ENCODE measurements at regions not wholly inside any gene's neighbourhood (a gene's known extent, or its start where the extent isn't known, plus 50 kb on each side); places are given as distances from the start of the nearest gene placed in this dataset.
"Not testable (repeated sequence)": the region's sequence is repeated elsewhere in the genome, so short reads cannot be mapped to it uniquely, and the experiment has no call there.

DNA sequence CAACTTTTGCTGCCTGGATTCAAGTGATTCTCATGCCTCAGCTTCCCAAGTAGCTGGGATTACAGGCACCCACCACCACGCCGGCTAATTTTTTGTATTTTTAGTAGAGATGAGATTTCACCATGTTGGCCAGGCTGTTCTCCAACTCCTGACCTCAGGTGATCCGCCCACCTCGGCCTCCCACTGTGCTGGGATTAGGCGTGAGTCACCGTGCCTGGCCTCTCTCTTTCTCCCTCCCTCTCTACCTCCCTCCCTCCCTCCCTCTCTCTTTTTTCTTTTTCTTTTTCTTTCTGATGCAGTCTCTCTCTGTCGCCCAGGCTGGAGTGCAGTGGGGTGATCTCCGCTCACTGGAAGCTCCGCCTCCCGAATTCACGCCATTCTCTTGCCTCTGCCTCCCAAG, 186.3 kb upstream of the DAB2 start:
- not testable (repeated sequence) for H3K4me3 Mint-ChIP-seq; H3K36me3 Mint-ChIP-seq (ENCODE audit: insufficient read depth); H3K27me3 Mint-ChIP-seq (ENCODE audit: low read depth); ATAC-seq; H3K4me1 Mint-ChIP-seq (ENCODE audit: low read depth); H3K9me3 Mint-ChIP-seq; DNase-seq

DNA sequence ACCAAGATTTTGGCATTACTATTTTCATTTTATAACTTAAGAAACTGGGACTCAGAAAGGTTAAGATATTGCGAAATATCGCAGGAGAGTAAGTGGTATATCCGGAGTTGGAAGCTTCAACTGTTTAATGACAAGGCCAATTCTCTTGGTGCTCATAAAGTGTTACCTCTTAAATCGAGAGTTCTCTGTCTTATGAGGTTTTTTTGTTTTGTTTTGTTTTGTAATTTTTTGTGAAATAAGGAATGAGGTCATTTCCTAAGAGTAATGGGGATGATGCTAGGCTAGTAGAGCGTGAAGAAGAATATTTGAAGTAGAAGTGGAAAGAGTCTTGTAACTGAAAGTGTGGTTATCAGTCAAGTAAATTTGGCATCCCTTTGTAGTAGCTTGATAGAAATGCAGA, 183.2 kb upstream of the DAB2 start:
- H3K4me1 Mint-ChIP-seq (ENCODE audit: low read depth), result no peaks in the 10 kb centered on the region
- no peaks in the 10 kb centered on the region for H3K9me3 Mint-ChIP-seq
- ATAC-seq (no peak), DNase-seq (no peak)
- H3K4me3 Mint-ChIP-seq, result no peak overlapping the region
- H3K36me3 Mint-ChIP-seq (ENCODE audit: insufficient read depth), result no peaks in the 10 kb centered on the region
- H3K27me3 Mint-ChIP-seq (ENCODE audit: low read depth), result peaks cover 10% of the 10 kb centered on the region

DNA sequence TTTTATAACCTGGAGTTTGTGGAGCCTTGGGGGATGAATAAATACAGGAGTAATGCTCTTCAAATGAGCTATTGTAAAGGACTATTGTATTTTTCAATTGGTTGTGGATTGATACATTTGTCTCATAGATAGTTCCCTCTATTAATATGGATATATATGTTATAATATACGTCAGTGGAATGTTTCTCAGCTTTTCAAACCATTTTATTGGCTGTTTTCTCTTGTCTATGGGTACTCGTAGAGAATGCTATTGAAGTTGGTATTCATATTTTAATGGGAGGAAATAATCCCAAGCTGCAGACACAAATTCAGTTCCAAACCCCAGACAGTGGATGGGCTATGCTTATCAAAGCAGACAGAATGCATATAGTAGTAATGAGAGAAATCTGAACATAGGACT, 181.8 kb upstream of the DAB2 start:
- H3K4me1 Mint-ChIP-seq (ENCODE audit: low read depth), result no peaks in the 10 kb centered on the region
- peaks cover 14% of the 10 kb centered on the region for H3K27me3 Mint-ChIP-seq (ENCODE audit: low read depth)
- no peaks in the 10 kb centered on the region for H3K9me3 Mint-ChIP-seq
- no peak overlapping the region for H3K4me3 Mint-ChIP-seq
- DNase-seq (no peak), ATAC-seq (no peak)
- H3K36me3 Mint-ChIP-seq (ENCODE audit: insufficient read depth), result no peaks in the 10 kb centered on the region

DNA sequence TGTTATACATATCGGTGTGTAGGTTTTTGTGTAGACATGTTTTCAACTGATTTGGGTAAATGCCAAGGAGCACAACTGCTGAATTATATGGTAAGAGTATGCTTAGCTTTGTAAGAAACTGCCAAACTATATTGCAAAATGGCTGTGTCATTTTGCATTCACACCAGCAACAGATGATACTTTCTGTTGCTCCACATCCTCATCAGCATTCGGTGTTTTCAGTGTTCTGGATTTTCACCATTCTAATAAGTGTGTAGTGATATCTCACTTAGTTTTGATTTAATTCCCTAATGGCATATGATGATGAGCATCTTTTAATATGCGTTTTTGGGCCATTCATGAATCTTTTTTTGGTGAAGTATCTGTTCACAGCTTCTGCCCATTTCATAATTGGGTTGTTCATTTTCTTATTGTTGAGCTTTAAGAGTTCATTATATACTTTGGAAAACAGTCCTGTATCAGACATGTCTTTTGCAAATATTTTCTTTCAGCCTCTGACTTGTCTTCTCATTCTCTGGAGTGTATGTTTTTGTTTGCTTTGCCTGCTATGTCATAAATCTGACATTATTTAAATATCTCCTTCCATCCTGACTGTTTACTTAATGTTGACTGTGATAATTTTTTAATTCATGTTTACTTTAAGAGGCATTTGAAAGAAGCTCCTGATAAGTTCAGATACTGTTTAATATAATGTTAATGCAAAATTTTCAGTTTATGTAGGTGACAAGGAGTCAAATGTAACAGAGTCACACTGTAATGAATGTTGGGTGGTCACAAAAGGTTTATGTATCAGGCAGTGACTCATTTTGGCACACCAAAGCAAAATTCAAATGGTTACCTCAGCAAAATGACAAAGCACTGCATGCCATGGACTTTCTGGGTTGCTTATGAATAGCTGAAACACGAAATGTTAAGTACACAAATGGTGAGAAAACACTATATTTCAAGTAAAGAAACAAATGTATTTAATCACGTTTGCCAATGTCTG, 181.1 kb upstream of the DAB2 start:
- Mint-ChIP-seq H3K4me1 (ENCODE audit: low read depth) (no peaks in the 10 kb centered on the region), H3K27me3 (ENCODE audit: low read depth) (peaks cover 14% of the 10 kb centered on the region), H3K36me3 (ENCODE audit: insufficient read depth) (no peaks in the 10 kb centered on the region), H3K9me3 (no peaks in the 10 kb centered on the region), H3K4me3 (no peak overlapping the region)
- ATAC-seq, result no peak
- no peak for DNase-seq

DNA sequence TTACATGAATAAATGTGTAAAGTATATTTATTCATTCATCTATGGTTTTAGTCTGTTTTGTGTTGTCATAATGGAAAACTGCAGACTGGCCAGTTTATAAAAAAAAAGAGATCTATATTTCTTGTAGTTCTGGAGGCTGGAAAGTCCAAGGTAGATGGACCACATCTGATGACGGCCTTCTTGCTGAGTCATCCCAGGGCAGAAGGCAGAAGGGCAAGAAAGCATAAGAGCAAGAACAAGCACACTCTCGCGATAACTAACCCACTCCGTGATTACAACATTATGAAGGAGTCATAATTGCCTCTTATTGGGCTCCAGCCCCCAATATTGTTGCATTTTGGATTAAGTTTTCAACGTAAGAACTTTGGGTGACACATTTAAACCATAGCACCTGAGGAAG, 180.4 kb upstream of the DAB2 start:
- no peak for ATAC-seq
- H3K4me1 Mint-ChIP-seq (ENCODE audit: low read depth), result no peaks in the 10 kb centered on the region
- H3K36me3 Mint-ChIP-seq (ENCODE audit: insufficient read depth), result no peaks in the 10 kb centered on the region
- H3K4me3 Mint-ChIP-seq, result no peak overlapping the region
- peaks cover 14% of the 10 kb centered on the region for H3K27me3 Mint-ChIP-seq (ENCODE audit: low read depth)
- H3K9me3 Mint-ChIP-seq, result no peaks in the 10 kb centered on the region
- DNase-seq, result no peak

DNA sequence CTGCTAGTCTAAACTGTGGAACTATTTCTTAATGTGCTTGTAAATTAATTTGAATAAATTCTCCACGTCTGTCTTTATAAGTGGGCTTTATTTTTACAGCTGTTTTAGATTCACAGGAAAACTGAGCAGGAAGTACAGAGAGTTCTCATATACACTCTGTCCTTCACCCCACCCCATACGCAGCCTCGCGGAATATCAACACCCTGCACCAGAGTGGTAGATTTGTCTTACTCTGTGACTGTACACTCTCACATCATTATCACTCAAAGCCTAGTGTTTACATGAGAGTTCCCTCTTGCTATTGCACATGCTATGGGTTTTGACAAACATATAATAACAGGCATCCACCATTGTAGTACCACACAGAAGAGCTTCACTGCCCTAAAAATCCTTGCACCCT, 179.7 kb upstream of the DAB2 start:
- Mint-ChIP-seq H3K4me1 (ENCODE audit: low read depth) (no peaks in the 10 kb centered on the region), H3K9me3 (no peaks in the 10 kb centered on the region), H3K4me3 (no peak overlapping the region), H3K36me3 (ENCODE audit: insufficient read depth) (no peaks in the 10 kb centered on the region), H3K27me3 (ENCODE audit: low read depth) (peaks cover 10% of the 10 kb centered on the region)
- ATAC-seq (no peak), DNase-seq (no peak)

DNA sequence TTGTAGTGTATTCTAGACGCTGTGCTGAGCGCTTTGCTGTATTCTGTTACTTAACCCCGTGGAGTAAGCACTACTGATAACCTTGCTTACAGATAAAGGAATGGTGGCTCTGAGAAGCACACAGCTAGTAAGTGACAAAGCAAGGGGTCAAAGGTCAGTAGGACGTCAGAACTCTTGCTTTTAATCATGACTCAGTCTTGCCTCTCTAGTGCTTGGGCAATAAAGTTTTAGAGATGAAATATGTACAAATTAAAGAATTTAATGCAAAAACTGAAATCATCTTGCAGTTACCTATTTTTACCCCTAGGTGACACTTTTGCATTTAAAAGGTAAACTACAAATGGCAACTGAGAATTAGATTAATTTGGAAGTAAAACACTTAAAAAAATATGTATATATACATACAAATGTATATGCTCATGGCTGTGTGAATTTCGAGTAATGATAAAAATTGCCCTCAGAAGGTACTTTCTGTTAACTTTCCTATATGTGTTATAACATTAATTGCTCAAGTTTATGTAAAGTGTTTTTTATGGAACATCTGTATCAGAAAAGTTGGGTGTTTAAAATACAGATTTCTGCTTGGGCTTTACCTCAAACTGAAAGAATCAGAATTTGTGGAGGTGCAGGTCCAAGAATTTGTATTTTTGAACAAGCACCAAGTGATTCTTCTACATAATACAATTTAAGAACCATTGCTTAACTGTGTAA, 175.1 kb upstream of the DAB2 start:
- no peak for ATAC-seq

DNA sequence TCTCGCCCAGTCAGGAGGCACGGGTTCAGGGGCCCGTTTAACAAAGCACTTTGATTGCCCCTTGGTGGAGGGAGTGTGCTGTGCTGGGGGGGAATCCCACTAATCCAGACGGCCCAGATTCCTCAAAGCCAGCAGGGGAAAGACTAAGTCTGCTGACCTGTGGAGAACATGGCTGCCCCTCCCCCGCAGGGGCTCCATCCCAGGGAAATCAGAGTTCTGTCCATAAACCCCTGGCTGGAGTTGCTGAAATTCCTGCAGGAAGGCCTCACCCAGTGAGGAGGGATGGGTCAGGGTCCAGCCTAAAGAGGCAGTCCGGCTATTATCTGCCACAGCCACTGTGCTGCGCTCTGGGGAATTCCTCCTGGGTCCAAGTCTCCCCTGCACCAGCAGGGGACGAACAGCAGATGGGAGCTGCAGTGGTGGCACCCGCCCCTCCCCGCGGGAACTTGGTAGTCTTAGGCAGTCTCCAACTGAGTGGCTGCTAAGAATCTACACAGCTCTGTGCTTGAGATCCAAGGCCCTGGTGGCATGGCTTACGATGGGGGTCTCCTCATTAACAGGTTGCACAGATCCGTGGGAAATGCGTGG, 174.0 kb upstream of the DAB2 start:
- no peaks in the 10 kb centered on the region for H3K4me1 Mint-ChIP-seq (ENCODE audit: low read depth)
- no peak overlapping the region for H3K4me3 Mint-ChIP-seq
- no peaks in the 10 kb centered on the region for H3K36me3 Mint-ChIP-seq (ENCODE audit: insufficient read depth)
- ATAC-seq, result no peak
- H3K9me3 Mint-ChIP-seq, result no peaks in the 10 kb centered on the region
- DNase-seq, result no peak
- peaks cover 8% of the 10 kb centered on the region for H3K27me3 Mint-ChIP-seq (ENCODE audit: low read depth)

More for the DNA sequence above, 175.1 kb upstream of the DAB2 start:
- peaks cover 8% of the 10 kb centered on the region for H3K27me3 Mint-ChIP-seq (ENCODE audit: low read depth)
- H3K9me3 Mint-ChIP-seq, result no peaks in the 10 kb centered on the region
- no peak overlapping the region for H3K4me3 Mint-ChIP-seq
- H3K36me3 Mint-ChIP-seq (ENCODE audit: insufficient read depth), result no peaks in the 10 kb centered on the region
- no peaks in the 10 kb centered on the region for H3K4me1 Mint-ChIP-seq (ENCODE audit: low read depth)
- DNase-seq, result no peak

DNA sequence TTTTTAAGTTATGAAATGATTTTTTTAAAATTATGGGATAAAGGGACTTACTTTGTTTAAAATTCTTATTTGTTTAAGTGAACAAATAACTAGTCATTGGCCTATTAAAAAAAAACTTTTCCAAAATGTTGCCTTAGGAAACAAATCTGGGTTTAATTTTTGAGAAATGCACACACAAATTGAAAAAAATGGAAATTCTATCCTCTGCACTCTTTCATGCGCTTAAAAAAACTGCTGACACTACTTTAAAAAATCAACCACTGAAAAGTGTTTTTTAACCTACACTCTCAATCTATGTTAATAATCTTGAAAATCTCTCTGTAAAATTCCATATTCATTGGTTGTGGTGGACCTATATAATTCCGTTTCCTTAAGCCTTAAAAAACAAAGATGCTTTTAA, 163.4 kb upstream of the DAB2 start:
- Mint-ChIP-seq H3K4me3 (no peak overlapping the region), H3K36me3 (ENCODE audit: insufficient read depth) (no peaks in the 10 kb centered on the region), H3K9me3 (no peaks in the 10 kb centered on the region), H3K27me3 (ENCODE audit: low read depth) (peaks cover 10% of the 10 kb centered on the region), H3K4me1 (ENCODE audit: low read depth) (no peaks in the 10 kb centered on the region)
- DNase-seq, result no peak
- no peak for ATAC-seq

DNA sequence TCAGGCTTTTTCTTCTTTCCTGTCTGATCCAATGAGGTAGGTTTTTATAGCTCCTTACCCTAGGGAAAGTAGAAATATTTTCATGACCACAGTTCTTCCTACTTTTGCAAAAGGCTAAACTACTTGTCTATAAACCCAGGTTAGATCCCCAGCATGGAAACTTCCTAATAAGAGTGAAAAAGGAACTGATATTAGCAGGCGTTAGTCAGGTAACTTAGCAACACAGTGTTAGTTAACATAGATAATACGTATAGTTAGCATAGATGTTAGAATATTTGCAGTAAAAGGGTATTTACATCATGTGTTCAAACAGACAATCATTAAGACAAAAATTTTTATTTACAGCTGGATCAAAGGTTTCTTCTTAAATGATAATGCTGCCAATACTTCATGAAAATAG, 162.9 kb upstream of the DAB2 start:
- Mint-ChIP-seq H3K9me3 (no peaks in the 10 kb centered on the region), H3K4me1 (ENCODE audit: low read depth) (no peaks in the 10 kb centered on the region), H3K36me3 (ENCODE audit: insufficient read depth) (no peaks in the 10 kb centered on the region), H3K27me3 (ENCODE audit: low read depth) (peaks cover 10% of the 10 kb centered on the region), H3K4me3 (no peak overlapping the region)
- no peak for DNase-seq
- no peak for ATAC-seq

DNA sequence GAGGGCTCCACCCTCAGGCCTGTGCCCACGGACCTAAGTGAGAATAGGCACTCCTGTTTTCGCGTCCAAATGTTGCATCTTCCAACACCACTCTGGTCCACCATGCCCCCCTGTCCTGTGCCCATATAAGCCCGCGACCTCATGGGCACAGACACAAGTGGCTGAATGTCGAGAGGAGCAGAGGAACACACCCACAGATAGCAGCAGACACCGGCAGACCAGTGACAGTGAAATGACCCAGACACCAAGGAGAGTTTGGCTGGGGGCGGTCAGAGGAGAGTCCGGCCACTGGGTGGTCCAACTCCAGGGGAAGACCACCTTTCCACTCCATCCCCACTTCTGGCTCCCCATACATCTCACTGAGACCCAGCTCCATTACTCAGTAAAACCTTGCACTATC, 161.4 kb upstream of the DAB2 start:
- no peak for ATAC-seq
- no peak for DNase-seq
- peaks cover 10% of the 10 kb centered on the region for H3K27me3 Mint-ChIP-seq (ENCODE audit: low read depth)
- no peaks in the 10 kb centered on the region for H3K36me3 Mint-ChIP-seq (ENCODE audit: insufficient read depth)
- peaks cover 4% of the 10 kb centered on the region for H3K4me1 Mint-ChIP-seq (ENCODE audit: low read depth)
- no peaks in the 10 kb centered on the region for H3K9me3 Mint-ChIP-seq
- H3K4me3 Mint-ChIP-seq, result no peak overlapping the region

DNA sequence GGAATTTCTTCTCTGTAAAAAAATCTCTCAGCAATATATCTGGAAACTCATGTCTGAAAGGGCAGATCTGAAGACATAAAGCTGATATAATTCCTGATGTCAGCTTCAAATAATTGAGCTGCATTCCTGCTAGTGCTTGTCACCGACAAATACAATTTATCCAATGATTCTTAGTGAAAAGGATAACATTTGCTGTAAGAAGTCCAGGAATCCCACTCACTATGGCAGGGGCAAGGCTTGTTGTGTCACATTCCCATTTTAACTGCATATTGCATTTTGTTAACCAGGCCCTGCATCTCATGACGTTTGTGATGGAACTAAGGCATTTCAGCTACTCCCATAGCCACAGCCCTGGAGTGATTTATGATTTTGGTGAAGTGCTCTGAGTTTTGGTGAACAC, 160.1 kb upstream of the DAB2 start:
- Mint-ChIP-seq H3K9me3 (no peaks in the 10 kb centered on the region), H3K4me3 (no peak overlapping the region), H3K4me1 (ENCODE audit: low read depth) (peaks cover 8% of the 10 kb centered on the region), H3K36me3 (ENCODE audit: insufficient read depth) (no peaks in the 10 kb centered on the region), H3K27me3 (ENCODE audit: low read depth) (peaks cover 10% of the 10 kb centered on the region)
- DNase-seq (no peak), ATAC-seq (no peak)

DNA sequence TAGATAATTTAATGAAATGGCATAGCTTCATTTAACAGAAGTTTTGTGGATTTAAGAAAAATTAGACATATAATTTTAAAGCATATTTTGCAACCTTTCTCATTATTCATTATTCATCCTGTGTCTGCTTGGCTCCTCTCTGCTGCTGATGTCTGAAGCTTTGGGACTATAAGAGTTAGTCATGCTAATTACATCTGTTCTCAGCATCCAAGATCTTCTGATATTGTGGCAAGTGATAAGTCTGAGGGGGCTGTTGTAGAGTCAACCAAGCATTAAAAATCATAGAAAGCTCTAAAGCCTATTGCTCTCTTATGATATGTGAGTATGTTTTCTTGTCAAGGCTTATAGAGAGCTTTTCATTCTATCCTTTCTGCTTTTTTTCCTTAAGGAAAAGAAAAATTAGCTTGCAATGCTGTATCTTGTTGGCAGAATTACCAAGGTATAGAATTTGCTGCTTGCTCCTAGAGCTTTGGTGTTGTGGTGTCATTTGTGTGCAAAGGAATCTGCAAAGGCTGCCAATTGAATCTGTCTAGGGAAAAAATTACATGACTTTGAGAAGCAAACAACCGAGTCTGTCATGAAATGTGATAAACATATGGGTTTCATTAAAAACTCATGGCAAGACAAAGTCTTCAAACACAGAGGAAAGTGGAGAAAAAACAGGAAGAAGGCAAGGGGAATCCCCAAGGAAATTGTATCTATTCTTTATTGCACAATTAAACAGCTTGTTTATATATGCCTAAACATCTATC, 156.1 kb upstream of the DAB2 start:
- H3K4me3 Mint-ChIP-seq, result no peak overlapping the region
- no peak for ATAC-seq
- peaks cover 1% of the 10 kb centered on the region for H3K27me3 Mint-ChIP-seq (ENCODE audit: low read depth)
- H3K4me1 Mint-ChIP-seq (ENCODE audit: low read depth), result peaks cover 8% of the 10 kb centered on the region
- no peak for DNase-seq
- H3K36me3 Mint-ChIP-seq (ENCODE audit: insufficient read depth), result no peaks in the 10 kb centered on the region
- H3K9me3 Mint-ChIP-seq, result no peaks in the 10 kb centered on the region

DNA sequence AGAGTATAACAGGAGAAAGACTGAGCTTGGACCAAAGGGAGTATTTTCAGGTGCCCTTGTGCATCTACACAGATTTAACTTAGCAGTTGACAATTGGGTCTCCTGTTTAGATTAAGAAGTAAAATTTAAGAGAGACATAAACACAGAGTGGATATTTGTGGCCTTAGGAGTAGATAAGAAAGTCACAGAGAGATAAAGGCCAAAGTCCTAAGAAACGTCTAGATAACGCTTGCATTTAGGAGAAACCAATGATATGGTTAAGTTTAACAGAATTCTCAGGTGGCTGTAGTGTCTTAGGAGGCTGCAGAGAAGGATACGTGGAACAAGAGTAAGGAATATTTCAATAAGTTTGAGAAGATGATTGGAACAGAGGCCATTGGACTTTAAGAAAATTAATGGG, 155.0 kb upstream of the DAB2 start:
- DNase-seq, result no peak
- Mint-ChIP-seq H3K9me3 (no peaks in the 10 kb centered on the region), H3K36me3 (ENCODE audit: insufficient read depth) (no peaks in the 10 kb centered on the region), H3K4me1 (ENCODE audit: low read depth) (peaks cover 8% of the 10 kb centered on the region), H3K27me3 (ENCODE audit: low read depth) (peaks cover 1% of the 10 kb centered on the region), H3K4me3 (no peak overlapping the region)
- no peak for ATAC-seq
